GDM1 (cell line): ENCODE measurements at regions not wholly inside any gene's neighbourhood (a gene's known extent, or its start where the extent isn't known, plus 50 kb on each side); places are given as distances from the start of the nearest gene placed in this dataset.
A peak's percentile ranks its signal among the peaks of the same experiment; 100 is the strongest.

Experiments used
- DNase-seq: peaks from one replicate; lab custom pipeline; 2025; lab: John Stamatoyannopoulos, UW

- DNase-seq, result no peak
Observed at GRCh38 chr6:19976411-19977129, 139.4 kb downstream of the ID4 start.

GRCh38 chr6:19979059-19979458 is 141.9 kb downstream of the ID4 start:
- no peak for DNase-seq

- DNase-seq, result no peak
Observed at GRCh38 chr6:19979986-19980385, 142.8 kb downstream of the ID4 start.

- DNase-seq, result no peak
Observed at GRCh38 chr6:19983374-19983773, 146.2 kb downstream of the ID4 start.

GRCh38 chr6:19986691-19987438 is 149.7 kb downstream of the ID4 start:
- DNase-seq, result no peak

- no peak for DNase-seq
Observed at GRCh38 chr6:19988555-19988954, 151.4 kb downstream of the ID4 start.

GRCh38 chr6:19991176-19991575 is 154.0 kb downstream of the ID4 start:
- DNase-seq, result no peak

- DNase-seq, result no peak
Observed at GRCh38 chr6:19994909-19995308, 157.7 kb downstream of the ID4 start.

- no peak for DNase-seq
Observed at GRCh38 chr6:19995575-19996257, 158.5 kb downstream of the ID4 start.

- no peak for DNase-seq
Observed at GRCh38 chr6:19997104-19997503, 159.9 kb downstream of the ID4 start.

- DNase-seq, result no peak
Observed at GRCh38 chr6:19998541-19998940, 161.4 kb downstream of the ID4 start.

- DNase-seq, result peak; percentile 35
Observed at GRCh38 chr6:19999319-20000191, 162.4 kb downstream of the ID4 start.

GRCh38 chr6:20001286-20001685 is 164.1 kb downstream of the ID4 start:
- no peak for DNase-seq

GRCh38 chr6:20006037-20006436 is 168.9 kb downstream of the ID4 start:
- DNase-seq, result no peak

GRCh38 chr6:20008131-20008530 is 171.0 kb downstream of the ID4 start:
- no peak for DNase-seq

- DNase-seq, result no peak
Observed at GRCh38 chr6:20013066-20013861, 176.1 kb downstream of the ID4 start.

- DNase-seq, result no peak
Observed at GRCh38 chr6:20014508-20014907, 177.3 kb downstream of the ID4 start.

GRCh38 chr6:20020526-20020925 is 183.4 kb downstream of the ID4 start:
- no peak for DNase-seq

- DNase-seq, result no peak
Observed at GRCh38 chr6:20021795-20022194, 184.6 kb downstream of the ID4 start.

- DNase-seq, result peak; percentile 89
Observed at GRCh38 chr6:20023549-20024315, 186.6 kb downstream of the ID4 start.

GRCh38 chr6:20024316-20024673 is 187.1 kb downstream of the ID4 start:
- DNase-seq, result no peak
